ENCODE measurements at regions not wholly inside any gene's neighbourhood (a gene's known extent, or its start where the extent isn't known, plus 50 kb on each side); places are given as distances from the start of the nearest gene placed in this dataset.
"Not testable (repeated sequence)": the region's sequence is repeated elsewhere in the genome, so short reads cannot be mapped to it uniquely, and the experiment has no call there.

DNA sequence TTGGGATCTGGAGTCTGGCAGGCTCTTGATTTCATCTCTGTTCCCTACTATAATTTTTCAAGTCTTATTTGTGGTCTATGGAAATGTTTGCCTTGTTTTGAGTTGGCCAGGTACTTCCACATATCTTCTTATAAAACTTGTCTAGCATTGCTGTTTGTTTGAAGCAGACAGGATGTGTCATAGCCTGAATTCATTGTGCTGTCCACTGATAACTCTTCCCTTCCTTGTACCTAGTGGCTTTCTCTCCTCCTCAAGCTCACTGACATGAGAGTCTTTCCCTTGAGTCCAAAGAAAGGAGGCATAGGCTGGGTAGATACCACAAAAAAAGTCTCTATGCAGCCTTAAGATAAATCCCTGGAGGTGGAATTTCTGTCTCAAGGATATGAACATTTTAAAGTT, 59.2 kb upstream of the FAM241A start:
- peaks cover 10% of the 10 kb centered on the region; the same call in 1 of the 2 replicates for H3K9me3 ChIP-seq (ENCODE audit: insufficient read depth, low read length)
- H3K27me3 ChIP-seq (ENCODE audit: insufficient read depth, insufficient read length), result no peaks in the 10 kb centered on the region
- DNase-seq (ENCODE audit: low read depth, low spot score), result no peak
- H3K4me1 ChIP-seq (ENCODE audit: insufficient read depth, insufficient read length), result no peaks in the 10 kb centered on the region
- H3K9ac ChIP-seq (ENCODE audit: insufficient read length, low read depth), result no peak overlapping the region
- H3K4me3 ChIP-seq (ENCODE audit: insufficient read length, low read depth), result no peak overlapping the region
- H3K36me3 ChIP-seq (ENCODE audit: insufficient read depth, insufficient read length, low read length), result no peaks in the 10 kb centered on the region
- TF ChIP-seq ZNF274 (IDR thresholded peaks at IDR 0.05; ENCODE audit: low read depth, low read length) (no peak), SUZ12 (IDR thresholded peaks at IDR 0.05; ENCODE audit: extremely low read depth, insufficient read depth, insufficient read length) (no peak), YY1 (IDR thresholded peaks at IDR 0.05; ENCODE audit: insufficient read depth, insufficient read length) (no peak)

DNA sequence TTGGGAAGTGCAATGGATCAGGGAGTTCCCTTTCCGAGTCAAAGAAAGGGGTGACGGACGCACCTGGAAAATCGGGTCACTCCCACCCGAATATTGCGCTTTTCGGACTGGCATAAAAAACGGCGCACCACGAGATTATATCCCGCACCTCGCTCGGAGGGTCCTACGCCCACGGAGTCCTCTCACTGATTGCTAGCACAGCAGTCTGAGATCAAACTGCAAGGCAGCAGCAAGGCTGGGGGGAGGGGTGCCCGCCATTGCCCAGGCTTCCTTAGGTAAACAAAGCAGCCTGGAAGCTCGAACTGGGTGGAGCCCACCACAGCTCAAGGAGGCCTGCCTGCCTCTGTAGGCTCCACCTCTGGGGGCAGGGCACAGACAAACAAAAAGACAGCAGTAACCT, 58.6 kb upstream of the FAM241A start:
- H3K9me3 ChIP-seq (ENCODE audit: insufficient read depth, low read length), result peaks cover 10% of the 10 kb centered on the region; the same call in 1 of the 2 replicates
- peak overlapping the region; percentile 8 for H3K4me3 ChIP-seq (ENCODE audit: insufficient read length, low read depth)
- not testable (repeated sequence) for H3K4me1 ChIP-seq (ENCODE audit: insufficient read depth, insufficient read length); H3K27me3 ChIP-seq (ENCODE audit: insufficient read depth, insufficient read length); DNase-seq (ENCODE audit: low read depth, low spot score); H3K36me3 ChIP-seq (ENCODE audit: insufficient read depth, insufficient read length, low read length); H3K9ac ChIP-seq (ENCODE audit: insufficient read length, low read depth)

DNA sequence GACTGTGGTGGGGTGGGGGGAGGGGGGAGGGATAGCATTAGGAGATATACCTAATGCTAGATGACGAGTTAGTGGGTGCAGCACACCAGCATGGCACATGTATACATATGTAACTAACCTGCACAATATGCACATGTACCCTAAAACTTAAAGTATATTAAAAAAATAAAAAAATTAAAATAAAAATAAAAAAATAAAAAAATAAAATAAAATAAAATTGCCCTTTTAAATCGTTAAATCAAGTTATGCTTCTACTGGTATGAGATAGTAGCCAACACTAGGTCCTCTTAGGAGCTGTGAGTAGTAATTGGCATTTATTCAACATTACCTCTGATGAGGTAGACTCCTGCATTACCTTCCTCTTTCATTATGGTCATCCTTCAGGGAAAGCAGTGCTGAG, 52.9 kb upstream of the FAM241A start:
- H3K4me3 ChIP-seq (ENCODE audit: insufficient read length, low read depth); H3K4me1 ChIP-seq (ENCODE audit: insufficient read depth, insufficient read length); H3K9me3 ChIP-seq (ENCODE audit: insufficient read depth, low read length); H3K9ac ChIP-seq (ENCODE audit: insufficient read length, low read depth); DNase-seq (ENCODE audit: low read depth, low spot score); H3K36me3 ChIP-seq (ENCODE audit: insufficient read depth, insufficient read length, low read length); H3K27me3 ChIP-seq (ENCODE audit: insufficient read depth, insufficient read length): not testable (repeated sequence)

DNA sequence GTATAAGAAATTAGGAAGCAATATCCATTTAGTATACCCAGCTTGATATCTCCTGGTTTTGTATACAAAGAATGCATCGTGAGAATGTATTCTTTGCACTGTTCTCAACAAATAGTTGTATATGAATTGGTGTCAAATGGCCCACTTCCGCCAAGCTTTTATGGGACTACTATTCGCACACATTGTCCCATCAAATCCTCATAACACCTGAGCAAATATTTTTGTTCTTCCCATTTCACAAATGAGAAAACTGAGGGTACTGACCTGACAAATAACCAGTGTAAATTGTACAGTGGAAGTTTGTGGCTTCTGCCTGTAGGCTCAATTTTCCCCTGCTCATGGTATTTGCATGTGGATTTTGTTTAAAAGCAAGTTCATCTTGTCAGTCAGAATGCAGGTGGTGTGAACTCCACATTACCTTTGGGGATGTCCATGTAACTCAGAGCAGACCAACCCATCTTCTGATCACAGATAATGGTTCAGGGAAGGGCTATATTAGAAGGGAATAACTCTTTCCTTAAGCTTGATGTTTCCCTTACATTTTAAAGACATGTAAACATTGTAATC, 51.5 kb upstream of the FAM241A start:
- Histone ChIP-seq H3K9me3 (ENCODE audit: insufficient read depth, low read length) (no peaks in the 10 kb centered on the region), H3K4me3 (ENCODE audit: insufficient read length, low read depth) (no peak overlapping the region), H3K36me3 (ENCODE audit: insufficient read depth, insufficient read length, low read length) (no peaks in the 10 kb centered on the region), H3K4me1 (ENCODE audit: insufficient read depth, insufficient read length) (no peaks in the 10 kb centered on the region), H3K27me3 (ENCODE audit: insufficient read depth, insufficient read length) (no peaks in the 10 kb centered on the region), H3K9ac (ENCODE audit: insufficient read length, low read depth) (no peak overlapping the region)
- DNase-seq (ENCODE audit: low read depth, low spot score), result no peak
- TF ChIP-seq SUZ12 (IDR thresholded peaks at IDR 0.05; ENCODE audit: extremely low read depth, insufficient read depth, insufficient read length) (no peak), YY1 (IDR thresholded peaks at IDR 0.05; ENCODE audit: insufficient read depth, insufficient read length) (no peak), ZNF274 (IDR thresholded peaks at IDR 0.05; ENCODE audit: low read depth, low read length) (no peak)

DNA sequence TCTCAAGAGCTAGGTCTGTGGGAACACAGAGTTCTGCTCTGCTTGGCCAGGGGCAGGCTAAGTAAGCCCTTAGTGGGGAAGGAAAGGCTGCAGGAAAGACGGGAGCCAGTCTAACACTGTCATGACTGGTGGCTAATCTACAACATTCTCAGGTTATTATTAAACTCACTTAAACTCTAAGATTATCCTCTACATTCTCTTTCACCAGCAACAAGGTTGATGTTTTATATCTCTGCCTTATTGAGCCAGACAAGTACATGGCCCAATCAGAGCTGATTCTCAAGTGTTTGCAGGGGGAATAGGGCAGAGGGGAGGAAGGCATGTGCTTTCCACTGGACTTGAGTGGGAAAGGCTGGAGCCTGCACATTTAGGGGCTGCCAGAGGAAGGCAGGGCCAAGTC, 50.9 kb upstream of the FAM241A start:
- Histone ChIP-seq H3K27me3 (ENCODE audit: insufficient read depth, insufficient read length) (no peaks in the 10 kb centered on the region), H3K36me3 (ENCODE audit: insufficient read depth, insufficient read length, low read length) (no peaks in the 10 kb centered on the region), H3K9ac (ENCODE audit: insufficient read length, low read depth) (no peak overlapping the region), H3K4me3 (ENCODE audit: insufficient read length, low read depth) (no peak overlapping the region), H3K4me1 (ENCODE audit: insufficient read depth, insufficient read length) (no peaks in the 10 kb centered on the region), H3K9me3 (ENCODE audit: insufficient read depth, low read length) (no peaks in the 10 kb centered on the region)
- DNase-seq (ENCODE audit: low read depth, low spot score), result no peak
- TF ChIP-seq SUZ12 (IDR thresholded peaks at IDR 0.05; ENCODE audit: extremely low read depth, insufficient read depth, insufficient read length), result no peak
- no peak for TF ChIP-seq ZNF274 (IDR thresholded peaks at IDR 0.05; ENCODE audit: low read depth, low read length)
- no peak for TF ChIP-seq YY1 (IDR thresholded peaks at IDR 0.05; ENCODE audit: insufficient read depth, insufficient read length)

Measured in NT2/D1 (cell line).